Mesendoderm (in vitro differentiated cells): ENCODE measurements at regions not wholly inside any gene's neighbourhood (a gene's known extent, or its start where the extent isn't known, plus 50 kb on each side); places are given as distances from the start of the nearest gene placed in this dataset.

ENCODE experiments used
- DNase-seq: peaks from one replicate; pipeline ENCODE4 v3.0.0; 2013
- H2AK5ac ChIP-seq: 2 replicates; pipeline ENCODE4 v1.6.1; 2013; ENCODE audit warnings: low read length, inconsistent platforms
- H2BK120ac ChIP-seq: 2 replicates; pipeline ENCODE4 v1.6.1; 2013; ENCODE audit warnings: low read depth, mild to moderate bottlenecking, low read length, moderate library complexity, mixed read lengths
- H2BK15ac ChIP-seq: replicated peaks from 2 replicates; pipeline ENCODE4 v1.6.1; 2013; ENCODE audit warnings: low read depth, mild to moderate bottlenecking, moderate library complexity
- H2BK5ac ChIP-seq: 2 replicates; pipeline ENCODE4 v1.6.1; 2013; ENCODE audit warnings: low read length, inconsistent platforms
- H3K18ac ChIP-seq: 2 replicates; pipeline ENCODE4 v1.6.1; 2013; ENCODE audit warnings: mild to moderate bottlenecking, low read length, mixed read lengths
- H3K23ac ChIP-seq: one replicate; pipeline ENCODE4 v1.6.1; 2013; ENCODE audit warnings: low read length
- H3K27ac ChIP-seq: 2 replicates; pipeline ENCODE4 v1.5.1; 2013; ENCODE audit warnings: low read depth, mild to moderate bottlenecking, inconsistent platforms, low read length, moderate library complexity
- H3K27me3 ChIP-seq: 2 replicates; pipeline ENCODE4 v1.6.1; 2013; ENCODE audit warnings: low read length, control low read depth, mild to moderate bottlenecking, inconsistent platforms; ENCODE audit not compliant: insufficient read depth, poor library complexity
- H3K36me3 ChIP-seq: 2 replicates; pipeline ENCODE4 v1.6.1; 2013; ENCODE audit warnings: low read length, inconsistent platforms; ENCODE audit not compliant: control insufficient read depth, insufficient read depth
- H3K4ac ChIP-seq: one replicate; pipeline ENCODE4 v1.6.1; 2013; ENCODE audit warnings: low read depth, mild to moderate bottlenecking, low read length, moderate library complexity
- H3K4me1 ChIP-seq: 2 replicates; pipeline ENCODE4 v1.6.1; 2013; ENCODE audit warnings: low read depth, low read length, inconsistent platforms; ENCODE audit not compliant: control insufficient read depth
- H3K4me2 ChIP-seq: 2 replicates; pipeline ENCODE4 v1.6.1; 2013; ENCODE audit warnings: low read length
- H3K4me3 ChIP-seq: 2 replicates; pipeline ENCODE4 v1.5.1; 2013; ENCODE audit warnings: mild to moderate bottlenecking, low read length
- H3K56ac ChIP-seq: one replicate; pipeline ENCODE4 v1.6.1; 2013; ENCODE audit warnings: low read length
- H3K79me1 ChIP-seq: 2 replicates; pipeline ENCODE4 v1.6.1; 2013; ENCODE audit warnings: low read length, inconsistent platforms
- H3K79me2 ChIP-seq: 2 replicates; pipeline ENCODE4 v1.6.1; 2013; ENCODE audit warnings: mild to moderate bottlenecking, low read length; ENCODE audit not compliant: control insufficient read depth, insufficient read depth
- H3K9ac ChIP-seq: 2 replicates; pipeline ENCODE4 v1.6.1; 2013; ENCODE audit warnings: low read length, inconsistent platforms
- H4K5ac ChIP-seq: one replicate; pipeline ENCODE4 v1.6.1; 2013; ENCODE audit warnings: low read length
- H4K8ac ChIP-seq: one replicate; pipeline ENCODE4 v1.6.1; 2013; ENCODE audit warnings: low read depth, mild to moderate bottlenecking, control low read depth, low read length, moderate library complexity
- WGBS: extraction: QIAGEN DNeasy Blood & Tissue Kit; methylation state at CpG from one replicate; pipeline ENCODE4 v1.1.7; 2013; ENCODE audit warnings: low lambda C conversion rate, missing lambda C conversion rate; ENCODE audit not compliant: insufficient coverage; ENCODE audit errors: extremely low coverage; 5-methylcytosine and 5-hydroxymethylcytosine counted together

- Histone ChIP-seq H4K5ac (no peak overlapping the region), H2BK120ac (no peak overlapping the region), H3K18ac (no peak overlapping the region), H3K27me3 (no peaks in the 10 kb centered on the region), H3K36me3 (no peaks in the 10 kb centered on the region), H3K56ac (peak overlapping the region; percentile 44), H4K8ac (no peak overlapping the region), H3K9ac (no peak overlapping the region), H3K79me2 (no peaks in the 10 kb centered on the region), H2BK5ac (no peak overlapping the region), H3K4me2 (no peak overlapping the region), H2BK15ac (no peak overlapping the region), H3K4ac (no peak overlapping the region), H3K23ac (no peak overlapping the region), H3K27ac (no peak overlapping the region), H3K4me3 (no peak overlapping the region), H3K79me1 (no peaks in the 10 kb centered on the region), H3K4me1 (no peaks in the 10 kb centered on the region), H2AK5ac (no peak overlapping the region)
- peak; percentile 91 for DNase-seq
- WGBS = no CpG with 5 or more reads among the region's 7 CpGs
Observed at GRCh38 chr16:7025616-7026190, 306.9 kb upstream of the RBFOX1 start.

- no CpG with 5 or more reads among the region's 2 CpGs for WGBS
- Histone ChIP-seq H3K18ac (no peak overlapping the region), H4K5ac (no peak overlapping the region), H3K4me3 (no peak overlapping the region), H3K79me1 (no peaks in the 10 kb centered on the region), H3K27ac (no peak overlapping the region), H2AK5ac (no peak overlapping the region), H3K27me3 (no peaks in the 10 kb centered on the region), H3K4me2 (no peak overlapping the region), H2BK15ac (no peak overlapping the region), H4K8ac (no peak overlapping the region), H3K23ac (no peak overlapping the region), H3K36me3 (no peaks in the 10 kb centered on the region), H3K4ac (no peak overlapping the region), H3K79me2 (no peaks in the 10 kb centered on the region), H2BK5ac (no peak overlapping the region), H3K56ac (no peak overlapping the region), H3K4me1 (no peaks in the 10 kb centered on the region), H3K9ac (no peak overlapping the region), H2BK120ac (no peak overlapping the region)
- DNase-seq = no peak
Observed at GRCh38 chr16:7021653-7022275, 310.9 kb upstream of the RBFOX1 start.

- Histone ChIP-seq H2BK15ac (no peak overlapping the region), H3K9ac (no peak overlapping the region), H2BK120ac (no peak overlapping the region), H3K36me3 (no peaks in the 10 kb centered on the region), H3K4ac (no peak overlapping the region), H3K4me2 (no peak overlapping the region), H3K79me1 (no peaks in the 10 kb centered on the region), H3K56ac (no peak overlapping the region), H3K23ac (no peak overlapping the region), H3K79me2 (no peaks in the 10 kb centered on the region), H3K18ac (no peak overlapping the region), H3K4me1 (no peaks in the 10 kb centered on the region), H4K5ac (no peak overlapping the region), H3K4me3 (no peak overlapping the region), H2BK5ac (no peak overlapping the region), H3K27ac (no peak overlapping the region), H4K8ac (no peak overlapping the region), H2AK5ac (no peak overlapping the region), H3K27me3 (no peaks in the 10 kb centered on the region)
- DNase-seq = no peak
- no CpG with 5 or more reads among the region's 15 CpGs for WGBS
Observed at GRCh38 chr16:7017006-7017662, 315.5 kb upstream of the RBFOX1 start.

GRCh38 chr16:7014756-7015155, 317.9 kb upstream of the RBFOX1 start:
- Histone ChIP-seq H2BK15ac (no peak overlapping the region), H3K9ac (no peak overlapping the region), H3K56ac (no peak overlapping the region), H2AK5ac (no peak overlapping the region), H3K36me3 (no peaks in the 10 kb centered on the region), H3K23ac (no peak overlapping the region), H3K27ac (no peak overlapping the region), H3K4ac (no peak overlapping the region), H3K4me1 (no peaks in the 10 kb centered on the region), H3K27me3 (no peaks in the 10 kb centered on the region), H3K79me1 (no peaks in the 10 kb centered on the region), H2BK120ac (no peak overlapping the region), H3K4me2 (no peak overlapping the region), H3K79me2 (no peaks in the 10 kb centered on the region), H3K4me3 (no peak overlapping the region), H4K5ac (no peak overlapping the region), H2BK5ac (no peak overlapping the region), H4K8ac (no peak overlapping the region), H3K18ac (no peak overlapping the region)
- no peak for DNase-seq
- WGBS = no CpG with 5 or more reads among the region's 6 CpGs

GRCh38 chr16:7013990-7014389, 318.7 kb upstream of the RBFOX1 start:
- H3K18ac ChIP-seq = no peak overlapping the region
- H3K27me3 ChIP-seq = no peaks in the 10 kb centered on the region
- no peaks in the 10 kb centered on the region for H3K4me1 ChIP-seq
- H3K4ac ChIP-seq = no peak overlapping the region
- WGBS = no CpG with 5 or more reads among the region's 5 CpGs
- H4K5ac ChIP-seq = no peak overlapping the region
- H3K4me3 ChIP-seq = no peak overlapping the region
- no peak overlapping the region for H2AK5ac ChIP-seq
- no peak overlapping the region for H3K56ac ChIP-seq
- no peaks in the 10 kb centered on the region for H3K79me2 ChIP-seq
- H2BK120ac ChIP-seq = no peak overlapping the region
- no peak overlapping the region for H2BK5ac ChIP-seq
- no peak overlapping the region for H3K9ac ChIP-seq
- H3K36me3 ChIP-seq = no peaks in the 10 kb centered on the region
- H3K79me1 ChIP-seq = no peaks in the 10 kb centered on the region
- H4K8ac ChIP-seq = no peak overlapping the region
- H3K4me2 ChIP-seq = no peak overlapping the region
- H2BK15ac ChIP-seq = no peak overlapping the region
- no peak overlapping the region for H3K27ac ChIP-seq
- no peak overlapping the region for H3K23ac ChIP-seq
- DNase-seq = peak; percentile 32
